ENCODE measurements at regions not wholly inside any gene's neighbourhood (a gene's known extent, or its start where the extent isn't known, plus 50 kb on each side); places are given as distances from the start of the nearest gene placed in this dataset.

GRCh38 chr13:80528733-80529132 lies 187.8 kb upstream of the SPRY2 start:
- 93% methylated on average over 3 of the region's 3 CpGs for WGBS (ENCODE audit: low lambda C conversion rate, missing lambda C conversion rate)

GRCh38 chr13:80527400-80527799 lies 186.5 kb upstream of the SPRY2 start:
- no peaks in the 10 kb centered on the region for H4K20me1 ChIP-seq (ENCODE audit: insufficient read depth, poor library complexity, severe bottlenecking)
- no peaks in the 10 kb centered on the region for H3K9me2 ChIP-seq (replicated peaks; ENCODE audit: insufficient read depth)
- H3K79me2 ChIP-seq: no peaks in the 10 kb centered on the region
- no peaks in the 10 kb centered on the region for H3K9me3 ChIP-seq (ENCODE audit: low read depth)
- no peak overlapping the region for H2AFZ ChIP-seq
- DNase-seq (ENCODE audit: low spot score): no peak
- no peak overlapping the region for H3K27ac ChIP-seq
- no peaks in the 10 kb centered on the region for H3K27me3 ChIP-seq
- TF ChIP-seq EZH2 (IDR thresholded peaks at IDR 0.05; ENCODE audit: borderline replicate concordance): no peak
- TF ChIP-seq EZH2phosphoT487 (IDR thresholded peaks at IDR 0.05; ENCODE audit: low read depth, severe bottlenecking, unreplicated experiment): no peak
- no peak for TF ChIP-seq CTCF (IDR thresholded peaks at IDR 0.05; ENCODE audit: poor library complexity)
- H3K4me1 ChIP-seq (ENCODE audit: insufficient read depth): no peaks in the 10 kb centered on the region
- H3K36me3 ChIP-seq (replicated peaks; ENCODE audit: insufficient read depth, low read depth): no peaks in the 10 kb centered on the region
- no peak overlapping the region for H3K4me3 ChIP-seq
- no peak overlapping the region for H3K4me2 ChIP-seq
- 87% methylated on average over 2 of the region's 2 CpGs for WGBS (ENCODE audit: low lambda C conversion rate, missing lambda C conversion rate)

More at GRCh38 chr13:80528733-80529132, 187.8 kb upstream of the SPRY2 start:
- no peak for DNase-seq (ENCODE audit: low spot score)
- H2AFZ ChIP-seq: no peak overlapping the region
- no peaks in the 10 kb centered on the region for H3K4me1 ChIP-seq (ENCODE audit: insufficient read depth)
- no peaks in the 10 kb centered on the region for H3K36me3 ChIP-seq (replicated peaks; ENCODE audit: insufficient read depth, low read depth)
- no peaks in the 10 kb centered on the region for H3K79me2 ChIP-seq
- no peak overlapping the region for H3K4me2 ChIP-seq
- H3K27me3 ChIP-seq: no peaks in the 10 kb centered on the region
- H3K9me3 ChIP-seq (ENCODE audit: low read depth): no peaks in the 10 kb centered on the region
- no peaks in the 10 kb centered on the region for H4K20me1 ChIP-seq (ENCODE audit: insufficient read depth, poor library complexity, severe bottlenecking)
- no peaks in the 10 kb centered on the region for H3K9me2 ChIP-seq (replicated peaks; ENCODE audit: insufficient read depth)
- no peak overlapping the region for H3K27ac ChIP-seq
- H3K4me3 ChIP-seq: no peak overlapping the region
- TF ChIP-seq EZH2 (IDR thresholded peaks at IDR 0.05; ENCODE audit: borderline replicate concordance) (no peak), EZH2phosphoT487 (IDR thresholded peaks at IDR 0.05; ENCODE audit: low read depth, severe bottlenecking, unreplicated experiment) (no peak), CTCF (IDR thresholded peaks at IDR 0.05; ENCODE audit: poor library complexity) (no peak)

GRCh38 chr13:80524447-80525215 lies 183.7 kb upstream of the SPRY2 start:
- no peak for DNase-seq (ENCODE audit: low spot score)
- no peak overlapping the region for H3K4me3 ChIP-seq
- no peak overlapping the region for H3K27ac ChIP-seq
- H3K36me3 ChIP-seq (replicated peaks; ENCODE audit: insufficient read depth, low read depth): no peaks in the 10 kb centered on the region
- no peak for TF ChIP-seq EZH2phosphoT487 (IDR thresholded peaks at IDR 0.05; ENCODE audit: low read depth, severe bottlenecking, unreplicated experiment)
- TF ChIP-seq EZH2 (IDR thresholded peaks at IDR 0.05; ENCODE audit: borderline replicate concordance): no peak
- no peak for TF ChIP-seq CTCF (IDR thresholded peaks at IDR 0.05; ENCODE audit: poor library complexity)
- H3K9me2 ChIP-seq (replicated peaks; ENCODE audit: insufficient read depth): no peaks in the 10 kb centered on the region
- H2AFZ ChIP-seq: no peak overlapping the region
- no peaks in the 10 kb centered on the region for H3K79me2 ChIP-seq
- no peaks in the 10 kb centered on the region for H3K27me3 ChIP-seq
- H3K4me2 ChIP-seq: no peak overlapping the region
- 88% methylated on average over 4 of the region's 4 CpGs for WGBS (ENCODE audit: low lambda C conversion rate, missing lambda C conversion rate)
- no peaks in the 10 kb centered on the region for H3K9me3 ChIP-seq (ENCODE audit: low read depth)
- no peaks in the 10 kb centered on the region for H4K20me1 ChIP-seq (ENCODE audit: insufficient read depth, poor library complexity, severe bottlenecking)
- no peaks in the 10 kb centered on the region for H3K4me1 ChIP-seq (ENCODE audit: insufficient read depth)

Data from hepatocyte (in vitro differentiated cells).